Neural progenitor cell (in vitro differentiated cells): ENCODE measurements at regions not wholly inside any gene's neighbourhood (a gene's known extent, or its start where the extent isn't known, plus 50 kb on each side); places are given as distances from the start of the nearest gene placed in this dataset.

Experiments
- CTCF ChIP-seq: fragments of 200-600 bp; sonication (generic); IDR thresholded peaks from 2 replicates; pipeline ENCODE4 v1.5.1; 2017; ENCODE audit warnings: antibody characterized with exemption, mild to moderate bottlenecking
- EZH2 ChIP-seq: fragments of 200-600 bp; sonication (generic); IDR thresholded peaks from 2 replicates; pipeline ENCODE4 v1.6.1; 2017; ENCODE audit warnings: antibody characterized with exemption, mild to moderate bottlenecking, moderate library complexity
- EZH2phosphoT487 ChIP-seq: fragments of 200-600 bp; sonication (generic); IDR thresholded peaks from 2 replicates; pipeline ENCODE4 v1.6.1; 2017; ENCODE audit warnings: antibody characterized with exemption

- TF ChIP-seq CTCF, result no peak
- no peak for TF ChIP-seq EZH2phosphoT487
- TF ChIP-seq EZH2, result no peak
Observed at GRCh38 chr6:14790976-14791375, 454.9 kb upstream of the JARID2 start.
